Esophagus squamous epithelium (tissue), 5 donors: ENCODE measurements at regions not wholly inside any gene's neighbourhood (a gene's known extent, or its start where the extent isn't known, plus 50 kb on each side); places are given as distances from the start of the nearest gene placed in this dataset.
"Not testable (repeated sequence)": the region's sequence is repeated elsewhere in the genome, so short reads cannot be mapped to it uniquely, and the experiment has no call there.

ENCODE experiments used
- DNase-seq: peaks from one replicate; lab custom pipeline; 2025; lab: John Stamatoyannopoulos, UW
- H3K27ac ChIP-seq, 4 donors: fragments of 200-600 bp; sonication (generic); one replicate each; pipeline ENCODE4 v1.5.1; 2016 to 2019; ENCODE audit warnings: mild to moderate bottlenecking in 1 of 4
- H3K27me3 ChIP-seq, 4 donors: fragments of 200-600 bp; sonication (generic); 1 replicate in 3 of 4; 2 replicates in 1 of 4; pipeline versions ENCODE4 v1.5.1 to v1.6.0; 2017 to 2021; ENCODE audit warnings: antibody characterized with exemption in 1 of 4
- H3K36me3 ChIP-seq, 3 donors: fragments of 200-600 bp; sonication (generic); one replicate each; pipeline ENCODE4 v1.5.1; 2016 to 2019
- H3K4me1 ChIP-seq, 3 donors: fragments of 200-600 bp; sonication (generic); one replicate each; pipeline ENCODE4 v1.5.1; 2017 to 2019
- H3K4me3 ChIP-seq, 4 donors: fragments of 200-600 bp; sonication (generic); 1 replicate in 3 of 4; 2 replicates in 1 of 4; pipeline ENCODE4 v1.5.1; 2016 to 2019; ENCODE audit warnings: mild to moderate bottlenecking in 2 of 4, moderate library complexity in 1 of 4
- H3K9me3 ChIP-seq, 3 donors: fragments of 200-600 bp; sonication (generic); one replicate each; pipeline ENCODE4 v1.5.1; 2016 to 2019
- POLR2A ChIP-seq, 4 donors: fragments of 450-650 bp; IDR thresholded peaks; one replicate each; pipeline ENCODE4 v1.6.1; 2017; ENCODE audit warnings: antibody characterized with exemption in 4 of 4, mild to moderate bottlenecking in 4 of 4, moderate library complexity in 3 of 4
- WGBS, 2 donors: methylation state at CpG; one replicate each; pipeline ENCODE4 v1.1.5; 2018; 5-methylcytosine and 5-hydroxymethylcytosine counted together
- intact Hi-C: fragments of 100-400 bp; cut with DNase I; formaldehyde crosslinking; loops from one replicate; pipeline ENCODE4 v1.15.0; 2022
- TF ChIP-seq, protein P1 (sequence below), 6 experiments: fragments of 450-650 bp in 4 of 6; fragments of 200-600 bp in 2 of 6; sonication (generic) in 2 of 6; IDR thresholded peaks; one replicate each; pipeline ENCODE4 v1.5.1; 2016 to 2019; ENCODE audit warnings: antibody characterized with exemption in 6 of 6, mild to moderate bottlenecking in 4 of 6, moderate library complexity in 4 of 6
- donor health status: DM: yes; HTN: yes; CAD: no.

DNA sequence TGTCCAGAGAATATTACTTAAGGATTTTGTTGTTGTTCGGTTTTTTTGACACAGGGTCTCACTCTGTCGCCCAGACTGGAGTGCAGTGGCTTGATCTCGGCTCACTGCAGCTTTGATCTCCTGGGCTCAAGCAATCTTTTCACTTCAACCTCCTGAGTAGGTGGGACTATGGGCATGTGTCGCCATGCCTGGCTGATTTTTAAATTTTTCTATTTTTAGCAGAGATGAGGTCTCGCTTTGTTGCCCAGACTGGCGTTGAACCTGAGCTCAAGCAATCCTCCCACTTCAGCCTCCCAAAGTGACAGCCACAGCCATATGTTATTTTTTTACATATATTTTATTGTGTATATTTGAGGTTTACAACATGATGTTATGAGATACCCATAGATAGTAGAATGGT lies 86.8 kb upstream of the UMPS start:
- TF ChIP-seq, protein P1, sequence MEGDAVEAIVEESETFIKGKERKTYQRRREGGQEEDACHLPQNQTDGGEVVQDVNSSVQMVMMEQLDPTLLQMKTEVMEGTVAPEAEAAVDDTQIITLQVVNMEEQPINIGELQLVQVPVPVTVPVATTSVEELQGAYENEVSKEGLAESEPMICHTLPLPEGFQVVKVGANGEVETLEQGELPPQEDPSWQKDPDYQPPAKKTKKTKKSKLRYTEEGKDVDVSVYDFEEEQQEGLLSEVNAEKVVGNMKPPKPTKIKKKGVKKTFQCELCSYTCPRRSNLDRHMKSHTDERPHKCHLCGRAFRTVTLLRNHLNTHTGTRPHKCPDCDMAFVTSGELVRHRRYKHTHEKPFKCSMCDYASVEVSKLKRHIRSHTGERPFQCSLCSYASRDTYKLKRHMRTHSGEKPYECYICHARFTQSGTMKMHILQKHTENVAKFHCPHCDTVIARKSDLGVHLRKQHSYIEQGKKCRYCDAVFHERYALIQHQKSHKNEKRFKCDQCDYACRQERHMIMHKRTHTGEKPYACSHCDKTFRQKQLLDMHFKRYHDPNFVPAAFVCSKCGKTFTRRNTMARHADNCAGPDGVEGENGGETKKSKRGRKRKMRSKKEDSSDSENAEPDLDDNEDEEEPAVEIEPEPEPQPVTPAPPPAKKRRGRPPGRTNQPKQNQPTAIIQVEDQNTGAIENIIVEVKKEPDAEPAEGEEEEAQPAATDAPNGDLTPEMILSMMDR (IDR thresholded peaks at IDR 0.05), result no peak
- TF ChIP-seq POLR2A (IDR thresholded peaks at IDR 0.05), result no peak
- Histone ChIP-seq H3K36me3 (no peaks in the 10 kb centered on the region), H3K9me3 (no peaks in the 10 kb centered on the region), H3K27me3 (no peaks in the 10 kb centered on the region), H3K4me1 (no peaks in the 10 kb centered on the region), H3K27ac (no peak overlapping the region), H3K4me3 (no peak overlapping the region)
- intact Hi-C loops, result no loop called here
- no peak for DNase-seq
- WGBS, 2 donors, result 90 to 93% methylated on average over 6 of the region's 6 CpGs

DNA sequence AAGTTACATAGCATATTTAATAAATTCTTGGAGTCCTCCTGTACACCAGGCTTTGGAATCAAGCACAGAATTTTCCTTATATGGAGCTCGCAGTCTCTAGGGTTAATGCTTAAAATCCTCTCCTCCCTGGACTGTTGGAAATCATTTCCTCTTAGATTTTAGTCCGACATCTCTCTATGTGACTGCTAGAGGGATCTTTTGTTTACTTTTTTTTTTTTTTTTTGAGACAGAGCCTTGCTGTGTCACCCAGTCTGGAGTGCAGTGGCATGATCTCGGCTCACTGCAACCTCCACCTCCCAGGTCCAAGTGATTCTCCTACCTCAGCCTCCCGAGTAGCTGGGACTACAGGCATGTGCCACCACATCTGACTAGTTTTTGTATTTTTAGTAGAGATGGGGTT lies 84.1 kb upstream of the UMPS start:
- H3K9me3 ChIP-seq, H3K4me3 ChIP-seq, H3K27ac ChIP-seq, H3K4me1 ChIP-seq, H3K27me3 ChIP-seq, DNase-seq, intact Hi-C loops: not testable (repeated sequence)
- WGBS, 2 donors, result 80 to 83% methylated on average over 4 of the region's 4 CpGs
- H3K36me3 ChIP-seq, result peaks cover 0 to 12% (median 0%) of the 10 kb centered on the region in 3 donors

DNA sequence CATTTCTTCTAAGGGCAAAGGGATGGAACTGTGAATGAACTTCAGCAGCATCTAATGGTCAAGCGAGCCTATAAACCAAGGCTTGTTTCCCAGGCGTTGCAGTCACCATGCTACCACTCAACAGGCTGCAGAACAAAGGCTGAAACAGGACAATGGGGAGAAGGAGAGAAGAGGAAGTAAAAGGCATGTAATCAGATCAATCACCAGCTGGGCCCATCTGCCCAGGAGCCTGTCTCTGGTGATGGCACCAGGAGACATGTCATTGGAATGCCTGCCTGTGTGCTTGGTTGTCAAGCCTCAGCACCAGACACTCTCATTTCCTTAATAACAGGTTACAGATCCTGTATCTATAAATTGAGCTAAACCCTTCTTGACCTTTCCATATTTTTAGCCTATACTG lies 81.7 kb upstream of the UMPS start:
- H3K9me3 ChIP-seq, result no peaks in the 10 kb centered on the region
- peaks cover 0 to 30% (median 0%) of the 10 kb centered on the region in 3 donors for H3K36me3 ChIP-seq
- H3K4me1 ChIP-seq, result no peaks in the 10 kb centered on the region
- 88 to 100% methylated on average over 2 of the region's 2 CpGs for WGBS, 2 donors
- no peak overlapping the region for H3K27ac ChIP-seq
- intact Hi-C loops, result no loop called here
- no peaks in the 10 kb centered on the region for H3K27me3 ChIP-seq
- TF ChIP-seq POLR2A (IDR thresholded peaks at IDR 0.05), result no peak
- TF ChIP-seq, protein P1 (IDR thresholded peaks at IDR 0.05), result no peak
- DNase-seq, result no peak
- no peak overlapping the region for H3K4me3 ChIP-seq

DNA sequence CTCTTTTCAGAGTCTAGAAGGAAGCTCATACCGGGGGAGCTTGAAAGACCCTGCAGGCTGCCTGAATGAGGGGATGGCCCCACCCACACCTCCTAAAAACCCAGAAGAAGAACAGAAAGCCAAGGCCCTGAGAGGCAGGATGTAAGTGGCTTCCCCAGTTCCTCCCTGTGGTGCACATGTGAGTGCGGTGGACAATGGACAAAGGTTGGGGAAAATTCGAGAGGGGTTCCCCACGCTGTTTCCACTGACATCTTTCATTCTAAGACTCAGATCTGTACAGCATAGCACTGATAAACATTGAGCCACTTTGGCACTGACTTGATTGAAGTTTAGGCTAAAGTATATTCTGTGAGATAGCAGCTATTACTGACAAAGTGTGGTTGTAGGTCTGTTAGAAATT lies 79.5 kb upstream of the UMPS start:
- H3K27ac ChIP-seq, result no peak overlapping the region
- H3K4me3 ChIP-seq, result no peak overlapping the region
- no peaks in the 10 kb centered on the region for H3K4me1 ChIP-seq
- no peaks in the 10 kb centered on the region for H3K9me3 ChIP-seq
- peaks cover 0 to 52% (median 0%) of the 10 kb centered on the region in 3 donors for H3K36me3 ChIP-seq
- intact Hi-C loops, result no loop called here
- 62 to 79% methylated on average over 4 of the region's 4 CpGs for WGBS, 2 donors
- TF ChIP-seq, protein P1 (IDR thresholded peaks at IDR 0.05), result no peak
- TF ChIP-seq POLR2A (IDR thresholded peaks at IDR 0.05), result no peak
- no peak for DNase-seq
- no peaks in the 10 kb centered on the region for H3K27me3 ChIP-seq

DNA sequence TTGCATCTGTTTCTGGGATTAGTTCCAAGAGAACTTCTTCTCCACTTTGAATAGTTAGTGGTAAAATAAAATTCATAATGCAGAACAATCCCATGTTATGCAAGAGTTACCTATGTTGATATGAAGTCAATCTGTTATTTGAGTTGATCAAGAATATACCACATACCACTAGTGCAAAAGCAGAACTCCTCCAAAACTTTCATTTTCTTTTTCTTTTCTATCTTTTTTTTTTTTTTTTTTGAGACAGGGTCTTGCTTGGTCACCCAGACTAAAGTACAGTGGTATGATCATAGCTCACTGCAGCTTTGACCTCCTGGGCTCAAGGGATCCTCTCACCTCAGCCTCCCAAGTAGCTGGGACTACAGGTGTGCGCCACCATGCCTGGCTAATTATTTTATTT lies 78.8 kb upstream of the UMPS start:
- DNase-seq, H3K27me3 ChIP-seq, H3K4me3 ChIP-seq, H3K27ac ChIP-seq, H3K9me3 ChIP-seq, H3K4me1 ChIP-seq, intact Hi-C loops: not testable (repeated sequence)
- WGBS, 2 donors, result 100% methylated on average over 1 of the region's 1 CpG
- H3K36me3 ChIP-seq, result peaks cover 0 to 59% (median 0%) of the 10 kb centered on the region in 3 donors

DNA sequence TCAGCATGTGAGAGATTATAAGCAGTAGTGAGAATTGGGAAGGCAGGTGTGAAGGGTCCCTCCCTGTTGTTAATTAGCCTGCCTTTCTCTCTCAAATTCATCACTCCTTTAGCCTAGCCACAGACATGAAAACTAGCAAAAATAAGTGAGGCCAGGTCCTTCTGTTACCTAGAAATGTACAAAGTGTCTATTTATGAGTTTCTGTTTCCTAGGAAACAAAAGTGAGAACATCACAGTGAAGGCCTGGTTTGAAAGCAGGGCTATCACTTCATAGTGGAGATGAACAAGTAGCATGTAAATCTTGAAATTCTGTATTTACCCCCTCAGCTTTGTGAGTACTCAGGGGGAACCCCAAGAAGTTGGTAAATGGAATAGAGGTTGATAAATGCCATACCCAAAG lies 78.2 kb upstream of the UMPS start:
- intact Hi-C loops, result no loop called here
- peaks cover 0 to 64% (median 0%) of the 10 kb centered on the region in 3 donors for H3K36me3 ChIP-seq
- no peak overlapping the region for H3K4me3 ChIP-seq
- H3K27me3 ChIP-seq, result no peaks in the 10 kb centered on the region
- H3K4me1 ChIP-seq, result no peaks in the 10 kb centered on the region
- DNase-seq, result no peak
- H3K27ac ChIP-seq, result no peak overlapping the region
- H3K9me3 ChIP-seq, result no peaks in the 10 kb centered on the region
- TF ChIP-seq POLR2A (IDR thresholded peaks at IDR 0.05), result no peak
- TF ChIP-seq, protein P1 (IDR thresholded peaks at IDR 0.05), result no peak
